ENCODE measurements at regions not wholly inside any gene's neighbourhood (a gene's known extent, or its start where the extent isn't known, plus 50 kb on each side); places are given as distances from the start of the nearest gene placed in this dataset.

GRCh38 chr6:40714576-40715564 lies 127.7 kb upstream of the LRFN2 start:
- peak; percentile 83 for DNase-seq

GRCh38 chr6:40714143-40714542 lies 127.0 kb upstream of the LRFN2 start:
- DNase-seq = no peak

GRCh38 chr6:40713002-40713719 lies 126.0 kb upstream of the LRFN2 start:
- no peak for DNase-seq

- peak; percentile 27 for DNase-seq
These were observed 123.6 kb upstream of the LRFN2 start for GRCh38 chr6:40710626-40711330.

- no peak for DNase-seq
These were observed 120.9 kb upstream of the LRFN2 start for GRCh38 chr6:40708049-40708448.

GRCh38 chr6:40706178-40706577 lies 119.0 kb upstream of the LRFN2 start:
- DNase-seq = no peak

- no peak for DNase-seq
These were observed 118.2 kb upstream of the LRFN2 start for GRCh38 chr6:40705354-40705753.

GRCh38 chr6:40701352-40702007 lies 114.3 kb upstream of the LRFN2 start:
- DNase-seq = no peak

- DNase-seq = no peak
These were observed 112.9 kb upstream of the LRFN2 start for GRCh38 chr6:40700006-40700580.

- DNase-seq = no peak
These were observed 108.7 kb upstream of the LRFN2 start for GRCh38 chr6:40695750-40696415.

GRCh38 chr6:40695114-40695513 lies 108.0 kb upstream of the LRFN2 start:
- no peak for DNase-seq

GRCh38 chr6:40693768-40694167 lies 106.6 kb upstream of the LRFN2 start:
- DNase-seq = no peak

GRCh38 chr6:40692337-40692736 lies 105.2 kb upstream of the LRFN2 start:
- DNase-seq = no peak

GRCh38 chr6:40689185-40689584 lies 102.0 kb upstream of the LRFN2 start:
- DNase-seq = no peak

GRCh38 chr6:40688214-40688761 lies 101.1 kb upstream of the LRFN2 start:
- DNase-seq = no peak

GRCh38 chr6:40685862-40686261 lies 98.7 kb upstream of the LRFN2 start:
- no peak for DNase-seq

GRCh38 chr6:40681622-40682021 lies 94.5 kb upstream of the LRFN2 start:
- no peak for DNase-seq

GRCh38 chr6:40678941-40679340 lies 91.8 kb upstream of the LRFN2 start:
- DNase-seq = no peak

GRCh38 chr6:40674170-40674569 lies 87.0 kb upstream of the LRFN2 start:
- DNase-seq = no peak

- DNase-seq = no peak
These were observed 84.9 kb upstream of the LRFN2 start for GRCh38 chr6:40672087-40672486.

GRCh38 chr6:40671694-40672050 lies 84.5 kb upstream of the LRFN2 start:
- peak; percentile 16 for DNase-seq
